Breast epithelium (tissue), 4 donors: ENCODE measurements at regions not wholly inside any gene's neighbourhood (a gene's known extent, or its start where the extent isn't known, plus 50 kb on each side); places are given as distances from the start of the nearest gene placed in this dataset.

Experiments used
- DNase-seq, 2 donors: peaks; one replicate each; pipeline ENCODE4 v3.0.0-alpha.2; 2019; ENCODE audit warnings: low spot score in 2 of 2
- H3K27ac ChIP-seq, 2 donors: fragments of 200-600 bp; sonication (generic) in 1 of 2; one replicate each; pipeline ENCODE4 v1.5.1; 2016 to 2019; ENCODE audit warnings: mild to moderate bottlenecking in 1 of 2
- H3K27me3 ChIP-seq, 2 donors: fragments of 200-600 bp; sonication (generic) in 1 of 2; one replicate each; pipeline versions ENCODE4 v1.5.1 to v1.6.0; 2017 to 2019; ENCODE audit warnings: control low read depth in 1 of 2, mild to moderate bottlenecking in 1 of 2
- H3K36me3 ChIP-seq: fragments of 200-600 bp; one replicate; pipeline ENCODE4 v1.5.1; 2019
- H3K4me1 ChIP-seq, 2 donors: fragments of 200-600 bp; sonication (generic); one replicate each; pipeline ENCODE4 v1.5.1; 2016 to 2019; ENCODE audit warnings: control low read depth in 1 of 2
- H3K4me3 ChIP-seq, 3 donors: fragments of 200-600 bp; sonication (generic); 1 replicate in 2 of 3; 2 replicates in 1 of 3; pipeline ENCODE4 v1.5.1; 2016 to 2019; ENCODE audit warnings: mild to moderate bottlenecking in 3 of 3, moderate library complexity in 2 of 3
- H3K9me3 ChIP-seq, 2 donors: fragments of 200-600 bp; sonication (generic) in 1 of 2; one replicate each; pipeline ENCODE4 v1.5.1; 2016 to 2019; ENCODE audit warnings: control low read depth in 1 of 2
- POLR2A ChIP-seq: fragments of 450-650 bp; IDR thresholded peaks from one replicate; pipeline ENCODE4 v1.6.1; 2016; ENCODE audit warnings: antibody characterized with exemption, mild to moderate bottlenecking, moderate library complexity
- POLR2AphosphoS5 ChIP-seq, 3 donors: sonication (generic); formaldehyde crosslinking; IDR thresholded peaks; one replicate each; pipeline ENCODE4 v1.6.1; 2017; ENCODE audit warnings: antibody characterized with exemption in 3 of 3
- intact Hi-C: fragments of 100-400 bp; cut with DNase I; formaldehyde crosslinking; loops from one replicate; pipeline ENCODE4 v1.15.1; 2023; ENCODE audit warnings: low total_unique reads
- TF ChIP-seq, protein P1 (sequence below), 3 donors: fragments of 450-650 bp; IDR thresholded peaks; one replicate each; pipeline ENCODE4 v1.5.1; 2016 to 2017; ENCODE audit warnings: antibody characterized with exemption in 3 of 3, mild to moderate bottlenecking in 3 of 3, moderate library complexity in 3 of 3

DNA sequence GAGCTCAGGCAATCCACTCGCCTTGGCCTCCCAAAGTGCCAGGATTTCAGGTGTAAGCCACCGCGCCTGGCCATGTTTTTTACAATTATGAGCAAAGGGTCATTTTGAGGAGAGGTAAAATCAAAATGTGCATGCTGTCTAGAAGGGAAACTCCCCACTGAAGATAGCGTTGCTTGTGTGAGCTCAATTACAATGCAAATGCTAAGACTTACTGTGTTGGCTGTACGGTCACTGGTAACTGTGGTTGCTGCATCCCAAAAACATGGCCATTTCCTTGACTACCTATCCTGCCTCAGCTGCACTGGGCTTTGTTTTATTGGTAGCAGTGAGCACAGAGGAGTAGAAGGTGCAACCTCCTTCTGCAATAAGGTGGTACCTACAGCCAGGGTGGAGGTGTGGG is 77.4 kb upstream of the SPATA31E1 start:
- no peaks in the 10 kb centered on the region for H3K4me1 ChIP-seq
- peaks cover 0 to 17% of the 10 kb centered on the region in 2 donors for H3K9me3 ChIP-seq
- TF ChIP-seq, protein P1, sequence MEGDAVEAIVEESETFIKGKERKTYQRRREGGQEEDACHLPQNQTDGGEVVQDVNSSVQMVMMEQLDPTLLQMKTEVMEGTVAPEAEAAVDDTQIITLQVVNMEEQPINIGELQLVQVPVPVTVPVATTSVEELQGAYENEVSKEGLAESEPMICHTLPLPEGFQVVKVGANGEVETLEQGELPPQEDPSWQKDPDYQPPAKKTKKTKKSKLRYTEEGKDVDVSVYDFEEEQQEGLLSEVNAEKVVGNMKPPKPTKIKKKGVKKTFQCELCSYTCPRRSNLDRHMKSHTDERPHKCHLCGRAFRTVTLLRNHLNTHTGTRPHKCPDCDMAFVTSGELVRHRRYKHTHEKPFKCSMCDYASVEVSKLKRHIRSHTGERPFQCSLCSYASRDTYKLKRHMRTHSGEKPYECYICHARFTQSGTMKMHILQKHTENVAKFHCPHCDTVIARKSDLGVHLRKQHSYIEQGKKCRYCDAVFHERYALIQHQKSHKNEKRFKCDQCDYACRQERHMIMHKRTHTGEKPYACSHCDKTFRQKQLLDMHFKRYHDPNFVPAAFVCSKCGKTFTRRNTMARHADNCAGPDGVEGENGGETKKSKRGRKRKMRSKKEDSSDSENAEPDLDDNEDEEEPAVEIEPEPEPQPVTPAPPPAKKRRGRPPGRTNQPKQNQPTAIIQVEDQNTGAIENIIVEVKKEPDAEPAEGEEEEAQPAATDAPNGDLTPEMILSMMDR (IDR thresholded peaks at IDR 0.05): no peak
- TF ChIP-seq POLR2A: no peak
- TF ChIP-seq POLR2AphosphoS5 (IDR thresholded peaks at IDR 0.05): no peak
- intact Hi-C loops: no loop called here
- DNase-seq: no peak
- peaks cover 0 to 21% of the 10 kb centered on the region in 2 donors for H3K27me3 ChIP-seq
- H3K4me3 ChIP-seq: no peak overlapping the region
- H3K27ac ChIP-seq: no peak overlapping the region
- H3K36me3 ChIP-seq: no peaks in the 10 kb centered on the region

DNA sequence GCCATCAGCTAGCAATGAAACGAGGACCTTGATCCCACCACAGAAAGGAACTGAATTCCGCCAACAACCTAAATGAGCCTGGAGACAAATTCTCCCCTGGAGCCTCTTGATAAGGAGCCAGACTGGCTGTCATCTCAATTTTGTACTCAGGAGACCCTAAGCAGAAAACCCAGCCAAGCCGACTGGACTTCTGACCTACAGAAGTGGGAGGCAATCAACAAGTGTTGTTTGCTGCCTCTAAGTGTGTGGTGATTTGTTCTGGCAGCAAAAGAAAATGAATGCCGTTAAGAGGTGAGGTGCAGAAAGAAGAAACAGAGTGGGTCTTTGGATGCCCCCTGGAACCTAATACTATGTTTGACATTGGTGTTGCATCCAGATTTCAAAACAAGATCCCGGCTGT is 72.7 kb upstream of the SPATA31E1 start:
- Histone ChIP-seq H3K27me3 (peaks cover 0 to 26% of the 10 kb centered on the region in 2 donors), H3K36me3 (no peaks in the 10 kb centered on the region), H3K9me3 (peaks cover 0 to 17% of the 10 kb centered on the region in 2 donors), H3K27ac (no peak overlapping the region), H3K4me1 (no peaks in the 10 kb centered on the region), H3K4me3 (no peak overlapping the region)
- TF ChIP-seq POLR2AphosphoS5 (IDR thresholded peaks at IDR 0.05) (no peak), POLR2A (no peak)
- TF ChIP-seq, protein P1 (IDR thresholded peaks at IDR 0.05): no peak
- intact Hi-C loops: no loop called here
- no peak for DNase-seq

DNA sequence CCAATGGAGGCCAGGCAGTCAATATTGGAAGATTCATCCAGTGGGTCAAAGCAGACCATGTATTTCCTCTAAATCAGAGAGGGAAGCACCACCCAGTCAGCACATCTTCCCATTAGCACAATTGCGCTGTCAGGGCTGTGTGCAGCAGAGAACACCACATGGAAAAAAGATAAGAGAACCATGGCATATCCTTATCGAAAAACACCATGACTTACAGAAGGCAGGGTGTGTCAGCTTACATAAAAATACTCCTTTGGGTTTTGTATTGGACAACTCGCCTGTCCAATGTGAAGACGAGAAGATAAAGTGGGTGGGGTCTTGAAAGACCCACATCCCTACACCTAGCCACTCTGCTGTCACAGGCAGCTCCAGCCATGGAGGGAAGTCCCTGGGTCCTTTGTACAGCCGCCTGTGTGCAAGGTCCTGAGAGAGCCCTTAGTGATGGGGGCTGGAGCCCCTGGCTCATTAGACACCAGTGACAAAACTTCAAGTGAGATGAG is 71.9 kb upstream of the SPATA31E1 start:
- intact Hi-C loops: no loop called here
- no peak overlapping the region for H3K27ac ChIP-seq
- no peak overlapping the region for H3K4me3 ChIP-seq
- peaks cover 0 to 17% of the 10 kb centered on the region in 2 donors for H3K9me3 ChIP-seq
- H3K27me3 ChIP-seq: peaks cover 0 to 26% of the 10 kb centered on the region in 2 donors
- no peak for TF ChIP-seq POLR2AphosphoS5 (IDR thresholded peaks at IDR 0.05)
- TF ChIP-seq, protein P1 (IDR thresholded peaks at IDR 0.05): no peak
- TF ChIP-seq POLR2A: no peak
- no peaks in the 10 kb centered on the region for H3K4me1 ChIP-seq
- H3K36me3 ChIP-seq: no peaks in the 10 kb centered on the region
- no peak for DNase-seq

DNA sequence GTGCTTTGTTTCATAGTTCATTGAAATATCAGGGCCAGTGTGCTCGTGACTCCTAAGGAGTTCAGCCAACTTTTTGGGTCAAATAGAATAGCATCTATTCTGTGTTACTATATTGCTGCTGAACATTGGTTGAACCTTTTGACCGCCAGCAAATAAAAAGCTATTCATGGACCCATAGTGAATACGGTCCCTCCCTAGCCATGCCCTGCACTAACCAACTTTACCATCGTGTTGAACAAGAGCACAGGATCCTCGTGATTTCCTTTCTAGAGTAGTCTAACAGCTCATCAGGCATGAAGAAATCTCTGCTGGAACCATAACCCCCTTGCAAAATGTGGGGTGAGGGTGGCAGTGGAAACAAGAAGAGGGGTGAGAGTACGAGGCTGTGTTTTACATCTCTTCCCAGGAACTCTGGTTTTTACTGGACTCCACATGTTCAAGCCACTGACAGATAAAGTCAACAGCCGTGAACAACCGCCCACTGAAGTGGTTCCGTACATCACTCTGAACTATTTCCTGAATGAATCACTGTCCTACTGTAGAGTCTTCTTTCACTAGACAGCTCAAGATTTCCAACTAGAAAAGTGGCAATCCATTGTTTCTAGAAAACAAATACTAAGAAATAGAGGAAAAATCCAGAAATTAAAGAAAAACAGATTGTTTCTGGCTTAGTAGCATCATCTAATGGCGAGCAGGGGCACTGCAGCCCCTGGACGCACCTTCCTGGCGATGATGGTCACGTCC is 70.1 kb upstream of the SPATA31E1 start:
- intact Hi-C loops: no loop called here
- H3K27ac ChIP-seq: no peak overlapping the region
- DNase-seq: no peak
- peaks cover 0 to 12% of the 10 kb centered on the region in 2 donors for H3K27me3 ChIP-seq
- H3K4me1 ChIP-seq: no peaks in the 10 kb centered on the region
- H3K4me3 ChIP-seq: no peak overlapping the region
- peaks cover 0 to 17% of the 10 kb centered on the region in 2 donors for H3K9me3 ChIP-seq
- no peak for TF ChIP-seq POLR2AphosphoS5 (IDR thresholded peaks at IDR 0.05)
- TF ChIP-seq, protein P1 (IDR thresholded peaks at IDR 0.05): peak in 2 of 3 donors; percentile 47 to 78
- no peaks in the 10 kb centered on the region for H3K36me3 ChIP-seq

DNA sequence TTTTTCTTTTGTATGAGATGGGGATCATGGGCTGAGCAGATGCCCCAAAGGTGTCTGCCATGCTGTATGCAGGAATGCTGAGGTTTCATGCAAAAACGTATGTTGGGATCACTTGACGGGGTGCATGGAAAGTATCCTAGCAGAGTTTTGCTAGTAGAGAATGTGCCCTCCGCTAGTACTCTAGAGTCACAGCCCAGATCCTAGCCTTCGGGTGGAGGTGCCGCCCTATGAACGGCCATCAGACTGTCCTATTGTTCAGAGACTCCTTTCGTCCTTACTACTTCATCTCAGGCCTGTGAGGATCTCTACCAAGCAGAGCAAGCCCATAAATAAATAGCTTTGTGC is 69.6 kb upstream of the SPATA31E1 start:
- no peak for DNase-seq
- intact Hi-C loops: no loop called here
- TF ChIP-seq, protein P1 (IDR thresholded peaks at IDR 0.05): no peak
- no peak for TF ChIP-seq POLR2A
- TF ChIP-seq POLR2AphosphoS5 (IDR thresholded peaks at IDR 0.05): no peak

More for the DNA sequence above, 69.6 kb upstream of the SPATA31E1 start:
- Histone ChIP-seq H3K4me3 (no peak overlapping the region), H3K4me1 (no peaks in the 10 kb centered on the region), H3K36me3 (no peaks in the 10 kb centered on the region), H3K27me3 (peaks cover 0 to 12% of the 10 kb centered on the region in 2 donors), H3K9me3 (peaks cover 0 to 14% of the 10 kb centered on the region in 2 donors), H3K27ac (no peak overlapping the region)
